GM18520 (cell line): ENCODE measurements at regions not wholly inside any gene's neighbourhood (a gene's known extent, or its start where the extent isn't known, plus 50 kb on each side); places are given as distances from the start of the nearest gene placed in this dataset.

Source experiments
- ATAC-seq: cut with Tn5 transposase; IDR thresholded peaks from one replicate; pipeline ENCODE4 v1.9.1; 2021; ENCODE audit not compliant: unreplicated experiment

GRCh38 chr3:65233561-65233960 lies 545.8 kb upstream of the ADAMTS9 start:
- no peak for ATAC-seq

- ATAC-seq = no peak
These were observed 543.7 kb upstream of the ADAMTS9 start for GRCh38 chr3:65231544-65231943.

- ATAC-seq = no peak
These were observed 542.7 kb upstream of the ADAMTS9 start for GRCh38 chr3:65230261-65231139.

DNA sequence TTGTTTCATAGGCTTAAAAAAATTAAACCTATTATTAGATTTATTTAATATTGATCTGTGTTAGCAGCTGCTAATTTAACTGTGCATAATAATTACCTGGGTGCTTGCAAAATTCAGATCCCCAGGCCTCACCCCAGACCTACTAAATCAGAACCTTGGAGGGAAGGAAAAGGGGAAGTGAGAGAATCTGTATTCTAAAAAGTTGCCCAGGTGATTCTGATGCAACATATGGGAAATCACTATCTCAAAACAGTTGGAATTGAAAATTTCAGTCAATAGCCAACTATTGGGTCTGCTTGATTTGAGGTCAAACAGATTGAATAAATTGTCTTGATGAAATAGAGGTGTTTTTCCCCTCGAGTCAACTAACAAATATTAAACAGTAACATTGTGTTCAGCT lies 538.5 kb upstream of the ADAMTS9 start:
- no peak for ATAC-seq

GRCh38 chr3:65210026-65210814 lies 522.4 kb upstream of the ADAMTS9 start:
- ATAC-seq = no peak

DNA sequence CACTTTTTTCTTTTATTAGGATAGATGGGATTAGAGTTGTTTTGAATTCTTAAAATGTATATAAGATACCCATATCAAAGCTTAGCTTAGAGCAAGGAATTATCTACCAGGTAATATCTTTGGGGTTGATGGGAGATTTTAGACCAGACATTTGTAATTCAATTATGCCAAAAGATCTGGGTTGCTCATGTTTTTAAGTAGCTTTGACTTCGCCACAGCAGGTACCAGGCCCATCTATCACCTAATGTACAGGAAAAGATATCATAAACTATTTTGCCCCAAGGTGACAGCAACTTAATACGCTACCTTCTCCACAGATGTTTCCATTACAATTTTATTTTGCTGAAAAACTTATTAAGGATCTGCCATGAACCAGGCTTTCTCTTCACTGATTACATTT lies 514.6 kb upstream of the ADAMTS9 start:
- ATAC-seq = no peak

GRCh38 chr3:65201926-65202325 lies 514.1 kb upstream of the ADAMTS9 start:
- no peak for ATAC-seq

DNA sequence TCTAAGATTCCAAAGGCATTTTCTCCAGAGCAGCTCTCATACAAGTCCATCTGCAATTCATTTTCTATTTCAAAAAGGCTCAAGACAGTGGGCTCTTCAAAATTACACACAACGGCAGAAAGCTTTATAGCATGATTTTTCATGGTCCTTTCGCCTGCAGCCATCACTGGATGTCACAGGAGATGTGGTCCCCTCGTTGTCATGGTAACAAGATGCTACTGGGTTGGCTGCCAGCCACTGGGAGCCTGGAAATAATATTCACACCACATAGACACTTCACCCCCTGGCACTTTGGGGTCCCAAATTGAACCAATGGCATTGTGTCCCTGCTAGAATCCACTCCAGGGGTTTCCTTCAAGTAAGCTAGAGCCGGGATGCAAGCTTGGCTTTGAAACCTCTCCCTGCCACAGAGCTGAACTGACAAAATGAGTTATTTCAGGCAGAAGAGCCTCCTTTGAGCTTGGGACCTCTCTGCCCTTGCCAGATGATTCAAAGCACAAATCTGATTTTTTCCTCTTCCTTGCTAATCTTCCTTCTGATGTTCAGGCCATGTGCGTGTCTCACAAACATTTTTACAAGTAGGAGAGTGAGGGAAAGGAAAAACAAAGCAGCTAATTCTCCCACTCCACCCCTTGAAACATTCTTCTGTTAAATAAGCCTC lies 512.6 kb upstream of the ADAMTS9 start:
- ATAC-seq = no peak

DNA sequence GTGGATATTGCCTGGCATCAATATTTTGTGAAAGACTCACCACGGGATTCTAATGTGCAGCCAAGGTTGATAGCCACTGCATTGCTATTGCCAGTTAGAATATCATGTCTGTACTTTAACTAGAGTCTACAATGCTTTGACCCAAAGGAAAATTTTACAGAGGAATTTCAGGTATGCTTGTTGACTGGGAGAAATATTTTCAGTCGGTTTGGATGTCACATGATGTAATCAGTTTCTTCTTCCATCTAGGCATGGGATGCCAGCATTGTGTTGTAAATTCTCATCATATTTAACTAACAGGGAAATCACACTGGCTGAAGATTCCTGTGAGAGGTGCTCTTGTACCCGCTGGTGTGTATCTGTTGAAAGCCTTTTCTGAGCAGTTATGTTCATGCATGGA lies 508.9 kb upstream of the ADAMTS9 start:
- ATAC-seq = no peak

GRCh38 chr3:65195211-65196006 lies 507.6 kb upstream of the ADAMTS9 start:
- no peak for ATAC-seq

DNA sequence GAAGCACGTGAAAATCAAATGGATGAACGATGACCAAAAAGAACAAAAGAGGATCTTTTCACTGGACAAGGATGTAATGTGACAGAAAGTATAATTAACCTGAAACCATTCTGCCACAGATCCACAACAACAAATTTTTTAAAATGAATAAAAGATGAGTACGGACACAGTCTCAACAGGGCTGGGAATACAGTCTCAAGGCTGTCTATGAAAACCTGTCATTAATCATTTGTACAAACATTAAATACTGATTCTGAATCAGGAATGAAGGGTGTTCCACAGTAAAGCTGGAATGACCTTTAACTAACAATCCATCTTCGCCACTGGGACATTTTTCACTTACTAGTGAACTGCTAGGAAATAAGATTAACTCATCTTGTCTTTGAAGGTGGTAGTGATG lies 506.9 kb upstream of the ADAMTS9 start:
- no peak for ATAC-seq

- no peak for ATAC-seq
These were observed 506.4 kb upstream of the ADAMTS9 start for GRCh38 chr3:65194047-65194714.

GRCh38 chr3:65193531-65193930 lies 505.7 kb upstream of the ADAMTS9 start:
- ATAC-seq = no peak

DNA sequence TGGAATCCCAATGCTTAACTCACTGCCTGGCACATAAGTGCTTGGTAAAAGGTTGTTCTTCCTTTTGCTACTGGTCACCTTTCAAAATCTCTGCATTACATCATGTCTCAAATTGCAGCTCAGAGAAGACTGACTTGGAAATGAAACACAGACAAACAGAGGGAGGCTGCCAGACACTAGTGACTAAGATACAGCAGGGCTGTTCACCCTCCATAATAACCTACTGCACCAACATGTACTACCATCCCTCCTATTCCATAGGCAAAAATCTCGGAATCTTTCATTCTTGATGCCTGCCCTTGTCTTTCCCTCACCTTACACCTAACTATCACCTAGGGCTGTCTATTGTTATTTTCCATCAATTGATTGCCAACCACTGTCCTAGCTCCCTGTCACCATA lies 502.3 kb upstream of the ADAMTS9 start:
- no peak for ATAC-seq

DNA sequence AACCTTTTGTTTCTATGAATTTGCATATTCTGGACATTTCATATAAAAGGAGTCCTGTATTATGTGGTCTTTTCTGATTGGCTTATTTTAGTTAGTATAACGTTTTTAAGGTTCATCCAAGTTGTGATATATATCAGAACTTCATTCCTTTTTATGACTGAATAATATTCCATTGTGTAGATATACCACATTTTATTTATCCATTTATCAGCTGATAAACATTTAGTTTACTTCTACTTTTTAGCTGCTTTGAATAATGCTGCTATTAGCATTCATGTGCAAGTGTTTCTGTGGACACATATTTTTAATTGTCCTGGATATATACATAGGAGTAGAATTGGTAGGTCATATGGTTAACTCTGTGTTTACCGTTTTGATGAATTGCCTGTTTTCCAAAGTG lies 498.5 kb upstream of the ADAMTS9 start:
- ATAC-seq = no peak

GRCh38 chr3:65182682-65183081 lies 494.9 kb upstream of the ADAMTS9 start:
- ATAC-seq = no peak

DNA sequence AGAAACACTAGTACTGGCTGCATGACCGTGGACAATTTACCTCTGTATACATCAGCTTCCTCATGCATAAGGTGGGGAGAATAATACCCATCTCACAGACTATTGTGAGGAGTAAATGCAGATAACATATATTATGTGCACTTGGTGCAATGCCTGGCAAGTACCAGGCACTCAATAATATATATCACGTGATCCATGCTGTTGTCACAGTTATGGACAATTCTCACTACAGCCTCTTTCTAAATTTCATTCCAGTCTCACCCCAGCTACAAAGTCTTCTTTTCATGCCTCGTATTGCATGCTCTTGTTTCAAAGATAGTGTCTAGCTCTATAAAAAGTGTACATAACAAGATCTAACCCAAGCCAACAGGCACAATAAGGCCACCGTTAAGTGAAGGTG lies 494.3 kb upstream of the ADAMTS9 start:
- no peak for ATAC-seq

DNA sequence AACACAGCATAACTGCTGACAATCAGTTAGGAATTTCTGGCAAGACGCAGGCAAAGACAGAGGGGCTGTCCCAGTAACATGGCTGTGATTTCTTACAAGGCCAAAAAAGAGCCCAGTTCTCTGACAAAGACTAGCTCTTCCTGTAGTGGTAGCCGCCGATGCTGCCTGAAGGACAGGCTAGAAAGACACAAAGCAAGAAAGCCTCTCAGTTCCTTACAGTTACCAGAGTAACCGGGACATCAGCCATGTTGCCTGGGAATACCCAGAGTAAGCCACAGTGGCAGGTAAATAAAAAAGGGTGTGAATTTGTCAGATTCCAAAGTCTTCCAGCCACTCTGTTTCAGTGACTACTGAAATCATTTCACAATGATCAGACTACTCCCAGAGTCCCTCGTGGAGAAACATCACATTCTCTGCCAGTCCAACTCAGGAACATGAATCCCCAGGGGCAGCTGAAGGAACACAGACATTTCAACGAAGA lies 493.6 kb upstream of the ADAMTS9 start:
- ATAC-seq = no peak

GRCh38 chr3:65178703-65179102 lies 490.9 kb upstream of the ADAMTS9 start:
- no peak for ATAC-seq

DNA sequence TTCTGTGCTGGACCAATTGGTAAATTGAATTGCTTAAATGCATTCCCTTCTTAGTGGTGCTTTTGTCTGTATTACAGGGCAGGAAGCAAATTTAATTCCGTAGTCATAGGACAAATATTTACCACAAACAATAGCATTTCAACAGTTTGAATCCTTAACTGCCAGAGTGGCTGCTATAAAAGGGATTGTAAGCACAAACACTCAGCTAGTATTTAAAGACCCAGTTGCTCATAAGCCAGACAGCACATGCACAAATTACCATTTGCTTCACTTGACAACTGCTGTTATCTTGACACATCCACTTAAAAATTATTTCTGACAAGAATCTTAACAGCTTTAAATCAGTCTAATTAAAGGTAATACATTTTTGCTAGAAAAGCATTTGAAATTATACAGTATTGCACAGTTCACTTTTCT lies 490.2 kb upstream of the ADAMTS9 start:
- no peak for ATAC-seq
